Cardiac muscle cell (in vitro differentiated cells and primary cell): ENCODE measurements at regions not wholly inside any gene's neighbourhood (a gene's known extent, or its start where the extent isn't known, plus 50 kb on each side); places are given as distances from the start of the nearest gene placed in this dataset.

Experiments used
- DNase-seq, 2 donors: peaks; one replicate each; pipeline versions ENCODE4 v3.0.0 to v3.0.0-alpha.2; 2010 to 2017; ENCODE audit warnings: low read depth in 1 of 2, low spot score in 1 of 2
- H3K27ac ChIP-seq: fragments of 200-600 bp; sonication (generic); 2 replicates; pipeline ENCODE4 v1.5.1; 2016
- H3K27me3 ChIP-seq: fragments of 200-600 bp; sonication (generic); 2 replicates; pipeline ENCODE4 v1.6.0; 2016; ENCODE audit warnings: control low read depth
- H3K36me3 ChIP-seq: fragments of 200-600 bp; sonication (generic); 2 replicates; pipeline ENCODE4 v1.5.1; 2016; ENCODE audit warnings: control low read depth
- H3K4me1 ChIP-seq: fragments of 200-600 bp; sonication (generic); 2 replicates; pipeline ENCODE4 v1.8.1; 2017; ENCODE audit warnings: low read depth, mild to moderate bottlenecking, mixed run types
- H3K4me3 ChIP-seq: fragments of 200-600 bp; sonication (generic); 2 replicates; pipeline ENCODE4 v1.5.1; 2016; ENCODE audit warnings: mild to moderate bottlenecking
- H3K9me3 ChIP-seq: fragments of 200-600 bp; sonication (generic); 2 replicates; pipeline ENCODE4 v1.5.1; 2017; ENCODE audit warnings: low read depth, mild to moderate bottlenecking, control low read depth
- CTCF ChIP-seq: IDR thresholded peaks from 2 replicates; pipeline ENCODE4 v1.5.1; 2012; ENCODE audit warnings: low read depth, mild to moderate bottlenecking, low read length

GRCh38 chr3:28669870-28670269 lies 321.2 kb upstream of the AZI2 start:
- no peak for TF ChIP-seq CTCF
- Histone ChIP-seq H3K27ac (no peak overlapping the region), H3K36me3 (no peaks in the 10 kb centered on the region), H3K27me3 (no peaks in the 10 kb centered on the region), H3K4me3 (no peak overlapping the region), H3K4me1 (peaks cover 6% of the 10 kb centered on the region), H3K9me3 (no peaks in the 10 kb centered on the region)
- DNase-seq = no peak

- Histone ChIP-seq H3K27me3 (no peaks in the 10 kb centered on the region), H3K9me3 (no peaks in the 10 kb centered on the region), H3K36me3 (no peaks in the 10 kb centered on the region), H3K4me1 (peaks cover 6% of the 10 kb centered on the region), H3K4me3 (no peak overlapping the region), H3K27ac (no peak overlapping the region)
- DNase-seq = no peak
- TF ChIP-seq CTCF = no peak
These were observed 323.8 kb upstream of the AZI2 start for GRCh38 chr3:28672406-28672805.

GRCh38 chr3:28673446-28673845 lies 324.8 kb upstream of the AZI2 start:
- no peak for DNase-seq
- H3K4me3 ChIP-seq = no peak overlapping the region
- H3K36me3 ChIP-seq = no peaks in the 10 kb centered on the region
- H3K27me3 ChIP-seq = no peaks in the 10 kb centered on the region
- H3K27ac ChIP-seq = no peak overlapping the region
- no peak for TF ChIP-seq CTCF
- H3K9me3 ChIP-seq = no peaks in the 10 kb centered on the region
- no peaks in the 10 kb centered on the region for H3K4me1 ChIP-seq

- TF ChIP-seq CTCF = no peak
- Histone ChIP-seq H3K4me3 (no peak overlapping the region), H3K36me3 (no peaks in the 10 kb centered on the region), H3K4me1 (no peaks in the 10 kb centered on the region), H3K9me3 (no peaks in the 10 kb centered on the region), H3K27ac (no peak overlapping the region), H3K27me3 (no peaks in the 10 kb centered on the region)
- no peak for DNase-seq
These were observed 325.6 kb upstream of the AZI2 start for GRCh38 chr3:28674212-28674611.

- no peaks in the 10 kb centered on the region for H3K27me3 ChIP-seq
- TF ChIP-seq CTCF = no peak
- no peaks in the 10 kb centered on the region for H3K36me3 ChIP-seq
These were observed 329.0 kb upstream of the AZI2 start for GRCh38 chr3:28677581-28677980.

GRCh38 chr3:28678086-28678485 lies 329.5 kb upstream of the AZI2 start:
- Histone ChIP-seq H3K9me3 (no peaks in the 10 kb centered on the region), H3K36me3 (no peaks in the 10 kb centered on the region), H3K4me1 (no peaks in the 10 kb centered on the region), H3K27ac (no peak overlapping the region), H3K4me3 (no peak overlapping the region), H3K27me3 (no peaks in the 10 kb centered on the region)
- no peak for DNase-seq
- no peak for TF ChIP-seq CTCF

More at GRCh38 chr3:28677581-28677980, 329.0 kb upstream of the AZI2 start:
- Histone ChIP-seq H3K9me3 (no peaks in the 10 kb centered on the region), H3K4me1 (no peaks in the 10 kb centered on the region), H3K27ac (no peak overlapping the region), H3K4me3 (no peak overlapping the region)
- DNase-seq = no peak
